Non-pigmented ciliary epithelial cell (primary cell): ENCODE measurements at regions not wholly inside any gene's neighbourhood (a gene's known extent, or its start where the extent isn't known, plus 50 kb on each side); places are given as distances from the start of the nearest gene placed in this dataset.
"Not testable (repeated sequence)": the region's sequence is repeated elsewhere in the genome, so short reads cannot be mapped to it uniquely, and the experiment has no call there.

Experiments
- DNase-seq: peaks from one replicate; pipeline ENCODE4 v3.0.0-alpha.2; 2010; ENCODE audit warnings: low read depth

DNA sequence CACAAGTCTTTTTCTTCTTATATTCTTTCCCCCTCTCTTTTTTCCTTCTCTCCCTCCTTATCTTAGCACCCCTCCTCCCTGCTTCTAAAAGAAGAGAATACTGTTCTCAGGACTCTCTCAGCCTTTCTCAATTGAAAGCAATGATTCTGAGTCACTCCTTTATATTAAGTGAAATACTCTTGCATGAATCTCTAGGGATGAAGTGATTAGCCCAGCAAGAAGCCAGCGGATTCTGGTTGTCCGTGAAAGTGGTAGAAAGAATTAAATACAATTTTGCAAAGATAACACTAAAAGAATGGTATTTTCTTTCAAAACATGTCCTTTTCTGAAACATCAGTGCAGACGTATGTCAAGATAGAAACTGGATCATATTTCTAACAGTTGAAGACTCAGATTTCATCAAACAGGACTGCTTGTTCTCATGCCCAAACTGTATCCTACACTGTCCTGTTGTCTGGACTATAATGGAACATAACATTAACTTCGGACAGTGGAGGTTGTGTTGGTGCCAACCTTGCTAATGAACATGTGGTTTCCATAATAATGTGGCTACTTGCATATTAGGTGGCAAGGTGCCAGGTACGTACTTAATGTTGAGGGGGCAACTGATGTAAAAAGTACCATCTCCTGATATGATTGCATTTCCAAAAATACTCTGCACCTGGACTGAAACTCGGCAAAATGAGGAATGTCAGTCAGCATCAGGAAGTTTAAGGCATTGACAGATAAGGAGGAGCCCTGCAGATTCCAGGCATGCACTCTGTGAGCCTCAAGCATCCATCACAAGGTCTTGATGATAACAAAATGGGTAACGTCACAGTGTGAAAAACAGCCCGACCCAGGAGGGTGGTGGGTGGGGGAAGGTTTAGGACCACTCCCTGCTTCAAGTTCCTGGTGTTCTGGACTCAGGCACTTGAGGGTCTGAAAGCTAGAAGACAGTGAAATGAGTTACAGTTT lies 357.2 kb downstream of the DLEU7 start:
- peak; percentile 14 for DNase-seq

GRCh38 chr13:50493683-50494082 lies 349.8 kb downstream of the DLEU7 start:
- DNase-seq = no peak

DNA sequence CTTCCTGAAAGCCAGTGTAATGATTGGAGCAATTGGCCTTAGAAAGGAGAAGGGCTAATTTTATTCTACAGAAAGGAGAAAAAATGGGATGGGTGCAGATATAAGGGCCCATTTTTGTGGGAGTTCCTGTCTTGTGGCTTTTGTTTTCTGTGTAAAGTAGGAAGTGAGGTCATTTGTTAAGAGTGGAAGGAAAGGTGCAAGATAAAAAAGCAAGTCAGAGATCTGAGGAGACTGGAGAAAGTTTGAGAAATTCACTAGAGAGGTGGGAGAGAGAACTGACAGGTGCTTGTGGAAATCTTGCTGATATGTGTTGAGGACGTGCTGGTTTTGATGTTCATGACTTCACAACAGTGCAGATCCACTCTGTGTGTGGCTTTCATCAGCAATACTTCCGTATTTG lies 349.4 kb downstream of the DLEU7 start:
- no peak for DNase-seq

GRCh38 chr13:50503212-50503611 lies 340.3 kb downstream of the DLEU7 start:
- DNase-seq = not testable (repeated sequence)

DNA sequence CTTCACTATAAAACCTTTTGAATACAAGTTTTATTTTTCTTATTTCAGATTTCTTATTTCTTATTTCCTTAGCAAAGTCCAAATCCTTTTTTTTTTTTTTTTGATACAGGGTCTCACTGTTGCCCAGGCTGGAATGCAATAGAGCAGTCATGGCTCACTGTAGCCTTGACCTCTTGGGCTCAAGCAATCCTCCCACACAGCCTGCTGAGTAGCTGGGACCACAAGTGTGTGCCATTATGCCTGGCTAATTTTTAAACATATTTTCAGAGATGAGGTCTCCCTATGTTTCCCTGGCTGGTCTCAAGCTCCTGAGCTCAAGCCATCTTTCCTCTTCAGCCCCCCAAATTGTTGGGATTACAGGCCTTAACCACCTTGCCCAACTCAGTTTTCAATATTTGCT lies 334.3 kb downstream of the DLEU7 start:
- DNase-seq = no peak

DNA sequence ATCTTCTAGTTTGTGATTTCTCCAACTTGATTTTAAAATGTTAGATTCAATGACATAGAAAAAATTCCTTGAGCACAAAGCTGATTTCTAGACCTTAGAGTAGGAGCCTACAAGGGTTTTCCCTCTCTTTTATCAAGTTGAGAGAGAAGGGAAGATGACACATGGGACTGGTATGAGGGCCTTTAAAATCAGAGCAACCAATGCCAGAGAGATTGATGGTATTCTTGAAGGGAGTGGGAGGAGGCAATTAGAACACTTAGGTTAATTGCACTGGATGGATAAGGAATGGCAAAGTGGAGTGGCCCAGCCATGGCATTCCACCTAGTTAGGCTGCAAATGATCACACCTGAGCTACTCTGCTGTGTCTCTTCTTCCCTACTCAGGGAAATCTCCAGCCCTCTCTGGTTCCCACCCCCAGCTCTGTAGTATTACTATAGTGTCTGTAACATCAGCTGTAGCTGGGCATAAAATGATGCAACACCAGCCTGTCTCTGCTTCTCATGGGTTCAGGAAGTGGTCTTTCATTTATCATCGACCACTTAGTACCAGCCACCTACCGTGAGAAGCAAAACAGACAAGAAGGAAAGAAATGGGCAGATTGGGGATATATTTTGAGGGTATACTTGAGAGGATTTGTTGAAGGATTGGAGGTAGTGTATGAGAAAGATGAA lies 333.6 kb downstream of the DLEU7 start:
- DNase-seq = no peak

DNA sequence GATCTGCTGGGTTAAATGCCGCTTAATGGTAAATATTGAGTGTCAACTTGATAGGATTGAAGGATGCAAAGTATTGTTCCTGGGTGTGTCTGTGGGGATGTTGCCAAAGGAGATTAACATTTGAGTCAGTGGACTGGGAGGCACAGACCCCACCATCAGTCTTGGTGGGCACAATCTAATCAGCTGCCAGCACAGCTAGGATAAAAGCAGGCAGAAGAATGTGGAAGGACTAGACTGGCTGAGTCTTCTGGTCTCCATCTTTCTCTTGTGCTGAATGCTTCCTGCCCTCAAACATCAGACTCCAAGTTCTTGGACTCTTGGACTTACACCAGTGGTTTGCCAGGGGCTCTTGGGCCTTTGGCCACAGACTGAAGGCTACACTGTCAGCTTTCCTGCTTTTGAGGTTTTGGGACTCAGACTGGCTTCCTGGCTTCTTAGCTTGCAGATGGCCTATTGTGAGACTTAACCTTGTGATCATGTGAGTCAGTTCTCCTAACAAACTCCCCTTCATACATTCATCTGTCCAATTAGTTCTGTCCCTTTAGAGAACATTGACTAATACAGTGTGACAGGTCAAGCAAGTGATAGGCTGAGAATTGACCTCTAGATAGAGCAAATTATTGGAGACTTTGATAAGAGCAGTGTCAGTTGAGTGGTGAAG lies 332.5 kb downstream of the DLEU7 start:
- DNase-seq = not testable (repeated sequence)

GRCh38 chr13:50511877-50512341 lies 331.6 kb downstream of the DLEU7 start:
- DNase-seq = no peak

DNA sequence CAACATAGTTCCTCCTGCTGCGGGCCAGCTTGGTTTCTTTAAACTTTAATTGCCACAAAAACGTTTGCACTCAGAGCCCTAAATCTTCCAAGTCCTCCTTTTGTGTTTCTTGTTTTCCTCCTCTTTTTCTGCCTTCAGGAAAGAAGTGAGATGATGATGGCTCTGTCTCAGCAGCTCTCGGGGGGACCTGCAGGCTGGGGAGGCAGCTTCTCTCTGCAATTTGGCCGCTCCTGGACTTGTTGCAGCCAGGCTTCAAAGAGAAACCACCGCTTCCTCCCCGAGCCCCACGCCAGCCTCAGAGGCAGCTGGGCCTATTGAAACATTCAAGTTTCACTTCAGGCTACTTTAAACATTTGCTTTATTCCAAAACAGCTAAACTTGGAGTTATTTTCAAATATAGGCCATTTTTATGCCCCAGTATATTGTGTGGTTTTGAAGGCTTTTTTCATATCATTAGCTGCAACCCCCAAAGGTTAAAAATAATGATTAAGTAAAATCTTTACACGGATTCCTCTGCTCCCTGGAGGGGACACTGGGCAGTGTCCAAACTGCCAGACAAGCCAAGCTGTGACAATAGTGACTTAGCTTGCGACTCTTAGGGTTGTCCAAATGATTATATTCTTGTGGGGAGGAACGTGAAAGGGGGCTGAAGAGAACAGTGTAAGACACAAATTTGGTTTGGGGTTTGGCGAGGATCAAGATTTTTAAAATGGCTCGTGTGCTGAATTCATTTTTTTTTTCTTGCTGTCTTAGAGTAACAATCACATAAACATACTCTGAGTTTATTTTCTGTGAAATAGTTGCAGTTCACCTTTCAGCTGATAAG lies 330.8 kb downstream of the DLEU7 start:
- no peak for DNase-seq

GRCh38 chr13:50513300-50513877 lies 330.1 kb downstream of the DLEU7 start:
- no peak for DNase-seq

- DNase-seq = no peak
These were observed 329.2 kb downstream of the DLEU7 start for GRCh38 chr13:50514249-50514648.

GRCh38 chr13:50518131-50518530 lies 325.4 kb downstream of the DLEU7 start:
- no peak for DNase-seq

DNA sequence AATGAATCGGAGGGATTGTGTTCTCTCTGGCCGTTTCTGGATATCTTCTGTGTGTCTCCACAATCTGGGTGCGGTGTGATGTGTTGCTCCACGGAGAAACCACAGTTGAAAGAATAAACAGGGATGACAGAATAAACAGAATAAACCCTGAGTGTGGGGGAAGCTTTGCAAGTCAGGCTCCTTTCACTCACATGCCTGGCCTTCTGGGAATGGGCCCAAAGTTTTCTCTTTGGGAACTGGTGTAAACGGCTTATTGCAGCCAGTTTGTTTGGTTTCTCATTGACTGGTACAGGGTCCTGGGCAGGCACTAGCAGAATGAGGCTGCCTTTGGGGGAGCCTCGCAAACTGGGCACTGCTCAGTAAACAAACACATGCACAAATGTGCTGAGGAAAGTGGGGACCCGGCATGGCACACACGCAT lies 324.7 kb downstream of the DLEU7 start:
- DNase-seq = no peak

GRCh38 chr13:50519866-50520265 lies 323.6 kb downstream of the DLEU7 start:
- DNase-seq = no peak

GRCh38 chr13:50521006-50521830 lies 322.3 kb downstream of the DLEU7 start:
- DNase-seq = no peak

DNA sequence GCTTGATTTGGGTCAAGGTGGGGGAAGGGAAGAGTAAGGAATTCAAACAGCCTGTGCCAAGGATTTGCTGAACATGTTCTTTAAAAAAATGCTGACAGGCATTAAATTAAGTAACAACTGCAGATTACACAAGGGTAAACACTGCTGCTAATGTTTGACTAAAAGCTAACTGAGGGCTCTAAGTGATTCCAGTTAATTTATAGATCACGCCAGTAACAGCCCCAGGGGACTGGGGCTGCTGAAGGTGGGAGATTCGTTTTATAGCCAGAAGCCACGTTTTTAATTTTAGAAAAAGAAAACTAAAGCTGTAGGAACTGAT lies 321.7 kb downstream of the DLEU7 start:
- DNase-seq = no peak

DNA sequence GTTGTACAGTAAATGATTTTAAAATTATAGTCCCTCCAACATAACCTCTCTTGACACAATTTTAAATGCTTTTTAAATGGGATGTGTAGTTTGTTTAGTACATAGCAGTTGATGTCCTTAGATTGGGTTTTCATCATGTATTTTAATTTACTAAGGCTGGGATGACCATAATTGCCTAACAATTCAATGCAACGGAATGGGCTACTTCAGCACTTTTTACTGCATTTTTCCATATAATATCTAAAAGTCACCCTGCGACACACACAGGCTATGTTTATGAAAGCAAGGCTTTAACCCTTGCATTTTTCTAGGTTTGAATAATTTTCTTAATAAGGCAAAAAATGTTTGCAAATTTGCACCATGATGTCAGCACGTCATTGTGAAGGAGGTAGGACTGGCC lies 321.0 kb downstream of the DLEU7 start:
- no peak for DNase-seq

GRCh38 chr13:50523307-50523706 lies 320.2 kb downstream of the DLEU7 start:
- no peak for DNase-seq

GRCh38 chr13:50524560-50524959 lies 318.9 kb downstream of the DLEU7 start:
- DNase-seq = no peak

GRCh38 chr13:50526661-50527071 lies 316.8 kb downstream of the DLEU7 start:
- no peak for DNase-seq

DNA sequence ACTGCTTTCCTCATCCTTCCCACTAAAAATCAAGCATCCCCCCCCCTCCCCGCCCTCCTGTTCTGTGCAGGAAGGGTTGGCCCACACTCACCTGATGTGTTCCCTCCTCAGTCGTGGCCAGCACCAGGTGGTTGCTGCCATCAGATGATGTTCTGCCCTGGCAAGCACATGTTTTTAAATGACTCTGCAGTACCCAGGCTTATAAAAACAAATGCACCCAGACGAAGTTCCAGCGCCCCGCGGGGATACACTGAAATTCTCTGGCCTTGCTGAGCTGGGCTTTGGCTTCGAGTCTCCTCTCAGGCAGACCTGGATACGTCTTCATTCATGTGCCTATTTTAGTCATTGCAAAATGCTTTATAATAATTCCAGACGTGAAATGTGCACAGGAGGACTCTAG lies 316.3 kb downstream of the DLEU7 start:
- DNase-seq = no peak
